CD14-positive monocyte (primary cell): ENCODE measurements at regions not wholly inside any gene's neighbourhood (a gene's known extent, or its start where the extent isn't known, plus 50 kb on each side); places are given as distances from the start of the nearest gene placed in this dataset.
A peak's percentile ranks its signal among the peaks of the same experiment; 100 is the strongest.

Source experiments
- DNase-seq, 3 donors: peaks; one replicate each; pipeline ENCODE4 v3.0.0-alpha.2; 2011 to 2022
- H2AFZ ChIP-seq: 2 replicates; pipeline ENCODE4 v1.6.0; 2012; ENCODE audit warnings: mild to moderate bottlenecking, low read depth, low read length, inconsistent platforms; ENCODE audit not compliant: insufficient read depth, poor library complexity, severe bottlenecking
- H3K27ac ChIP-seq, 2 donors: 1 replicate in 1 of 2; 2 replicates in 1 of 2; pipeline ENCODE4 v1.5.1; 2012 to 2013; ENCODE audit warnings: low read length in 2 of 2, control low read depth in 1 of 2, inconsistent platforms in 1 of 2, low read depth in 1 of 2, mild to moderate bottlenecking in 1 of 2
- H3K27me3 ChIP-seq, 2 donors: one replicate each; pipeline versions ENCODE4 v1.6.0 to v1.6.1; 2011 to 2013; ENCODE audit warnings: low read length in 2 of 2; ENCODE audit not compliant: control insufficient read depth in 2 of 2, insufficient read depth in 2 of 2
- H3K36me3 ChIP-seq, 2 donors: replicated peaks in 1 of 2; 1 replicate in 1 of 2; 2 replicates in 1 of 2; pipeline versions ENCODE4 v1.5.1 to v1.6.1; 2012 to 2013; ENCODE audit warnings: low read length in 2 of 2, control low read depth in 1 of 2, inconsistent platforms in 1 of 2, mild to moderate bottlenecking in 1 of 2; ENCODE audit not compliant: insufficient read depth in 2 of 2, control insufficient read depth in 1 of 2
- H3K4me1 ChIP-seq, 2 donors: 1 replicate in 1 of 2; 2 replicates in 1 of 2; pipeline versions ENCODE4 v1.5.1 to v1.6.1; 2012 to 2013; ENCODE audit warnings: low read length in 2 of 2, control low read depth in 1 of 2, inconsistent platforms in 1 of 2, mild to moderate bottlenecking in 1 of 2, moderate library complexity in 1 of 2; ENCODE audit not compliant: insufficient read depth in 2 of 2, control insufficient read depth in 1 of 2
- H3K4me2 ChIP-seq: replicated peaks from 2 replicates; pipeline ENCODE3; 2012; ENCODE audit warnings: low read length, moderate library complexity, mild to moderate bottlenecking; ENCODE audit not compliant: poor library complexity, severe bottlenecking; ENCODE audit errors: extremely low read depth
- H3K4me3 ChIP-seq, 3 experiments: fragments of 200-600 bp in 1 of 3; sonication (generic) in 1 of 3; replicated peaks in 1 of 3; 1 replicate in 2 of 3; 2 replicates in 1 of 3; pipeline ENCODE4 v1.5.1; 2011 to 2013; ENCODE audit warnings: low read length in 3 of 3, mild to moderate bottlenecking in 3 of 3, control low read depth in 2 of 3, low read depth in 2 of 3, inconsistent platforms in 1 of 3, moderate library complexity in 1 of 3
- H3K79me2 ChIP-seq: 2 replicates; pipeline ENCODE4 v1.6.0; 2012; ENCODE audit warnings: mild to moderate bottlenecking, control low read depth, inconsistent platforms, low read length, moderate library complexity; ENCODE audit not compliant: insufficient read depth
- H3K9ac ChIP-seq: 2 replicates; pipeline ENCODE4 v1.6.0; 2017; ENCODE audit warnings: low read length, mild to moderate bottlenecking; ENCODE audit not compliant: insufficient read depth, poor library complexity, severe bottlenecking
- H3K9me3 ChIP-seq, 2 donors: replicated peaks in 1 of 2; 1 replicate in 1 of 2; 2 replicates in 1 of 2; pipeline versions ENCODE4 v1.5.1 to v1.6.1; 2012 to 2013; ENCODE audit warnings: low read length in 2 of 2, control low read depth in 1 of 2; ENCODE audit not compliant: control insufficient read depth in 1 of 2, insufficient read depth in 1 of 2
- H4K20me1 ChIP-seq: 2 replicates; pipeline ENCODE4 v1.6.0; 2012; ENCODE audit warnings: mild to moderate bottlenecking, low read length, control low read depth, moderate library complexity; ENCODE audit not compliant: insufficient read depth
- H3K27ac Mint-ChIP-seq, 7 donors: one replicate each; pipeline ENCODE4 v1.8.0; 2020; ENCODE audit warnings: mild to moderate bottlenecking in 7 of 7, mixed read lengths in 7 of 7, moderate library complexity in 6 of 7, inconsistent platforms in 2 of 7
- H3K27me3 Mint-ChIP-seq, 3 donors: one replicate each; pipeline ENCODE4 v1.8.0; 2021 to 2022; ENCODE audit warnings: low read depth in 3 of 3, mild to moderate bottlenecking in 3 of 3, mixed read lengths in 3 of 3, moderate library complexity in 3 of 3, inconsistent platforms in 1 of 3
- H3K36me3 Mint-ChIP-seq, 2 donors: one replicate each; pipeline ENCODE4 v1.8.0; 2020; ENCODE audit warnings: mixed read lengths in 2 of 2, inconsistent platforms in 1 of 2, mild to moderate bottlenecking in 1 of 2
- H3K4me1 Mint-ChIP-seq: one replicate; pipeline ENCODE4 v1.8.0; 2020; ENCODE audit warnings: mild to moderate bottlenecking, mixed read lengths
- H3K4me3 Mint-ChIP-seq, 2 donors: one replicate each; pipeline ENCODE4 v1.8.0; 2020; ENCODE audit warnings: mild to moderate bottlenecking in 2 of 2, mixed read lengths in 2 of 2, moderate library complexity in 1 of 2
- H3K9me3 Mint-ChIP-seq, 7 donors: one replicate each; pipeline ENCODE4 v1.8.0; 2020 to 2022; ENCODE audit warnings: mixed read lengths in 7 of 7, mild to moderate bottlenecking in 6 of 7, moderate library complexity in 6 of 7, inconsistent platforms in 2 of 7
- CTCF ChIP-seq: fragments of 200-600 bp; IDR thresholded peaks from one replicate; pipeline ENCODE4 v1.8.0; 2022; ENCODE audit warnings: antibody characterized with exemption, mild to moderate bottlenecking
- WGBS: methylation state at CpG from one replicate; pipeline ENCODE4 v1.1.5; 2013; ENCODE audit warnings: missing lambda C conversion rate; ENCODE audit not compliant: insufficient coverage; 5-methylcytosine and 5-hydroxymethylcytosine counted together
- intact Hi-C, 2 donors: fragments of 100-400 bp; cut with micrococcal nuclease; formaldehyde crosslinking; loops; one replicate each; pipeline versions ENCODE4 v1.15.0 to v1.15.1; 2023

- H3K27ac ChIP-seq, result peak overlapping the region in 1 of 2 donors; percentile 71
- Mint-ChIP-seq H3K27me3 (no peaks in the 10 kb centered on the region), H3K4me1 (peaks cover 34% of the 10 kb centered on the region), H3K9me3 (peaks cover 0 to 7% (median 3%) of the 10 kb centered on the region in 7 donors), H3K36me3 (no peaks in the 10 kb centered on the region), H3K4me3 (no peak overlapping the region), H3K27ac (peak overlapping the region in 5 of 7 donors; percentile 41 to 84 (median 75))
- H3K4me3 ChIP-seq, result peak overlapping the region in 1 of 3 experiments; percentile 13
- intact Hi-C loops, result no loop called here
- H3K4me1 ChIP-seq, result peaks cover 22 to 30% of the 10 kb centered on the region in 2 donors
- no peak overlapping the region for H2AFZ ChIP-seq
- peak overlapping the region; percentile 18 for H3K9ac ChIP-seq
- H3K9me3 ChIP-seq, result peaks cover 0 to 2% of the 10 kb centered on the region in 2 donors
- TF ChIP-seq CTCF, result no peak
- WGBS, result no CpG with 5 or more reads among the region's 5 CpGs
- H3K4me2 ChIP-seq, result peak overlapping the region; percentile 5
- H3K27me3 ChIP-seq, result no peaks in the 10 kb centered on the region
- DNase-seq, result no peak
- H4K20me1 ChIP-seq, result no peaks in the 10 kb centered on the region
- H3K36me3 ChIP-seq, result no peaks in the 10 kb centered on the region
- no peaks in the 10 kb centered on the region for H3K79me2 ChIP-seq
Measured at GRCh38 chr6:104640150-104640700, 219.5 kb downstream of the HACE1 start.

- Histone ChIP-seq H3K27ac (peak overlapping the region in 1 of 2 donors; percentile 71), H3K4me2 (peak overlapping the region; percentile 5), H3K9ac (no peak overlapping the region), H3K79me2 (no peaks in the 10 kb centered on the region), H3K27me3 (no peaks in the 10 kb centered on the region), H3K4me3 (peak overlapping the region in 1 of 3 experiments; percentile 19), H3K4me1 (peaks cover 22 to 30% of the 10 kb centered on the region in 2 donors), H3K36me3 (no peaks in the 10 kb centered on the region), H2AFZ (no peak overlapping the region), H3K9me3 (peaks cover 2 to 8% of the 10 kb centered on the region in 2 donors), H4K20me1 (no peaks in the 10 kb centered on the region)
- H3K9me3 Mint-ChIP-seq, result peaks cover 0 to 13% (median 7%) of the 10 kb centered on the region in 7 donors
- no peaks in the 10 kb centered on the region for H3K27me3 Mint-ChIP-seq
- intact Hi-C loops, result no loop called here
- peaks cover 0 to under 1% of the 10 kb centered on the region in 2 donors for H3K36me3 Mint-ChIP-seq
- H3K27ac Mint-ChIP-seq, result peak overlapping the region in 3 of 7 donors; percentile 11 to 69 (median 67)
- no peak overlapping the region for H3K4me3 Mint-ChIP-seq
- TF ChIP-seq CTCF, result no peak
- peaks cover 34% of the 10 kb centered on the region for H3K4me1 Mint-ChIP-seq
- DNase-seq, result peak; percentile 50 to 77 (median 66)
Measured at GRCh38 chr6:104639668-104640067, 220.1 kb downstream of the HACE1 start.
